HCT116 (cell line): ENCODE measurements at regions not wholly inside any gene's neighbourhood (a gene's known extent, or its start where the extent isn't known, plus 50 kb on each side); places are given as distances from the start of the nearest gene placed in this dataset.

ENCODE experiments used
- CTCF ChIP-seq, 3 experiments: fragments of 200-600 bp in 1 of 3; sonication (generic) in 1 of 3; IDR thresholded peaks in 2 of 3; conservative IDR thresholded peaks in 1 of 3; 2 replicates each; pipeline ENCODE4 v1.5.1; 2012 to 2017; ENCODE audit warnings: low read depth in 2 of 3, low read length in 2 of 3, antibody characterized with exemption in 1 of 3, borderline replicate concordance in 1 of 3, control low read depth in 1 of 3, mild to moderate bottlenecking in 1 of 3, mixed read lengths in 1 of 3, mixed run types in 1 of 3, moderate library complexity in 1 of 3; ENCODE audit not compliant: insufficient read depth in 1 of 3
- EZH2 ChIP-seq: fragments of 200-600 bp; sonication (generic); IDR thresholded peaks from 2 replicates; pipeline ENCODE4 v1.6.1; 2017; ENCODE audit warnings: antibody characterized with exemption, mixed run types
- EZH2phosphoT487 ChIP-seq: fragments of 200-600 bp; IDR thresholded peaks from 2 replicates; pipeline ENCODE4 v1.6.1; 2018; ENCODE audit warnings: antibody characterized with exemption, borderline replicate concordance
- JUND ChIP-seq: IDR thresholded peaks from 2 replicates; pipeline ENCODE4 v1.6.1; 2012
- POLR2A ChIP-seq: IDR thresholded peaks from 2 replicates; pipeline ENCODE4 v1.7.0; 2011; ENCODE audit warnings: borderline replicate concordance; ENCODE audit not compliant: insufficient read depth, insufficient read length; ENCODE audit errors: extremely low read depth
- POLR2AphosphoS5 ChIP-seq: IDR thresholded peaks from 2 replicates; pipeline ENCODE4 v1.6.1; 2011; ENCODE audit warnings: mild to moderate bottlenecking, low read depth, low read length, moderate library complexity
- REST ChIP-seq: IDR thresholded peaks from 2 replicates; pipeline ENCODE4 v1.6.1; 2012; ENCODE audit warnings: low read depth
- TCF7L2 ChIP-seq: IDR thresholded peaks from 2 replicates; pipeline ENCODE4 v1.7.0; 2011; ENCODE audit warnings: borderline replicate concordance, inconsistent platforms; ENCODE audit not compliant: insufficient read depth, insufficient read length; ENCODE audit errors: extremely low read depth
- TF ChIP-seq, protein P1 (sequence below): IDR thresholded peaks from 2 replicates; pipeline ENCODE4 v1.6.1; 2012

DNA sequence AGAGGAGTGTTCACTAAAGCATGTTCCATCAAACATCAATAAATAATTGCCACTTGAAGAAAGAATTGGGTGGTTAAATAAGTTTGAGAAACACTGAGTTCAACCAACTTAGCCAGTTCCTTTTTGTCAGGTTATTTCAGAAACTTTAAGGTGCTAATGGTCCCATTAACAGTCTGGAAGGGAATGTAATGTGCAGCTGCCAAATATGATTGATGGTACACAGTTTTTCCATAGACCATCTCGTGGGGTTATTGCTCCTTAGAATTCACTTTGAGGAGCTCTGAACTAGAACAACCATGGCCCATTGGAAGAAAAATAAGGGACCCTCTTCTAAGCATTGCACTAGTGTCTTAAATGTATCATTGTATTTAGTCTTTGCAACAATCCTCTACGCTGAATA is 185.8 kb upstream of the NR2F2 start:
- TF ChIP-seq POLR2A = no peak
- TF ChIP-seq POLR2AphosphoS5 = no peak
- no peak for TF ChIP-seq CTCF (IDR thresholded peaks at IDR 0.05 in 2 of 3, conservative IDR thresholded peaks at IDR 0.05 in 1 of 3; ENCODE audit: borderline replicate concordance in 1 of 3, insufficient read depth in 1 of 3, low read depth in 2 of 3, low read length in 2 of 3)
- no peak for TF ChIP-seq REST
- no peak for TF ChIP-seq EZH2phosphoT487
- no peak for TF ChIP-seq EZH2
- no peak for TF ChIP-seq TCF7L2
- TF ChIP-seq, protein P1, sequence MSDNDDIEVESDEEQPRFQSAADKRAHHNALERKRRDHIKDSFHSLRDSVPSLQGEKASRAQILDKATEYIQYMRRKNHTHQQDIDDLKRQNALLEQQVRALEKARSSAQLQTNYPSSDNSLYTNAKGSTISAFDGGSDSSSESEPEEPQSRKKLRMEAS = no peak
- TF ChIP-seq JUND = no peak
